Fibroblast of the aortic adventitia (primary cell): ENCODE measurements at regions not wholly inside any gene's neighbourhood (a gene's known extent, or its start where the extent isn't known, plus 50 kb on each side); places are given as distances from the start of the nearest gene placed in this dataset.

ENCODE experiments used
- DNase-seq: peaks from one replicate; pipeline ENCODE4 v3.0.0-alpha.2; 2010; ENCODE audit warnings: low read depth
- H3K4me3 ChIP-seq: 2 replicates; pipeline ENCODE4 v1.5.1; 2011; ENCODE audit warnings: low read depth, mild to moderate bottlenecking, control low read depth, low read length, moderate library complexity
- TF ChIP-seq, protein P1 (sequence below): IDR thresholded peaks from 2 replicates; pipeline ENCODE4 v1.5.1; 2011; ENCODE audit warnings: mild to moderate bottlenecking, low read length, control low read depth, inconsistent platforms; ENCODE audit not compliant: insufficient read depth

DNA sequence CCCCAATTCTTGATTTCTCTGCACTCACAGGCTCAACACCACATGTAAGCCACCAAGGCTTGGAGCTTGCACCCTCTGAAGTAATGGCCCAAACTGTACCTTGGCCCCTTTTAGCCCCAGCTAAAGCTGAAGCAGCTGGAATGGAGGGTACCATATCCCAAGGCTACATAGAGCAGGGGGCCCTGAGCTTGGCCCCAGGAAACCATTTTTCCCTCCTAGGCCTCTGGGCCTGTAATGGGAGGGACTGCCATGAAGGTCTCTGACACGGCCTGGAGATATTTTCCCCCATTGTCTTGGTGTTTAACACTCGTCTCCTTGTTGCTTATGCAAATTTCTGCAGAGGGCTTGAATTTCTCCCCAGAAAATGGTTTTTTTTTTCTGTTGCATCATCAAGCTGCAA is 69.7 kb downstream of the SKA1 start:
- TF ChIP-seq, protein P1, sequence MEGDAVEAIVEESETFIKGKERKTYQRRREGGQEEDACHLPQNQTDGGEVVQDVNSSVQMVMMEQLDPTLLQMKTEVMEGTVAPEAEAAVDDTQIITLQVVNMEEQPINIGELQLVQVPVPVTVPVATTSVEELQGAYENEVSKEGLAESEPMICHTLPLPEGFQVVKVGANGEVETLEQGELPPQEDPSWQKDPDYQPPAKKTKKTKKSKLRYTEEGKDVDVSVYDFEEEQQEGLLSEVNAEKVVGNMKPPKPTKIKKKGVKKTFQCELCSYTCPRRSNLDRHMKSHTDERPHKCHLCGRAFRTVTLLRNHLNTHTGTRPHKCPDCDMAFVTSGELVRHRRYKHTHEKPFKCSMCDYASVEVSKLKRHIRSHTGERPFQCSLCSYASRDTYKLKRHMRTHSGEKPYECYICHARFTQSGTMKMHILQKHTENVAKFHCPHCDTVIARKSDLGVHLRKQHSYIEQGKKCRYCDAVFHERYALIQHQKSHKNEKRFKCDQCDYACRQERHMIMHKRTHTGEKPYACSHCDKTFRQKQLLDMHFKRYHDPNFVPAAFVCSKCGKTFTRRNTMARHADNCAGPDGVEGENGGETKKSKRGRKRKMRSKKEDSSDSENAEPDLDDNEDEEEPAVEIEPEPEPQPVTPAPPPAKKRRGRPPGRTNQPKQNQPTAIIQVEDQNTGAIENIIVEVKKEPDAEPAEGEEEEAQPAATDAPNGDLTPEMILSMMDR, result no peak

DNA sequence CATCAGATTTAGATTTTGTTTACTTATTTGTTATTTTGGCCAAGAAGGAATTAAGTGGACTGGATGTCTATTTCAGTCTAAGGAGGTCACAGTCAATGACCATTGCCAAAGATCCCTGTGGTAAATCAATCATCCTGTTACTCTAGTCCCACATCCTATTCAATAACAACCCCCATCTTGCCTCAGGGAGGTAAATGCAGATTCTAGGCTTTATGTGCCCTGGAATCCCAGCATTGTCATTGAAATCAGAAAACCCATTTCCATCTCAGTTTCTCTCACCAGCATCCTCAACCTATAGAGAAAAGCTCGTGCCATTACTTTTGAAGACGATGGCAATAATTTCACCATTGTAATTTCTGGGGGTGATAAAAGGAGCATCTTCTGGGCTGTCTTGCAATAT is 71.8 kb downstream of the SKA1 start:
- no peak overlapping the region for H3K4me3 ChIP-seq
- TF ChIP-seq, protein P1, result no peak
- DNase-seq, result no peak

More for the DNA sequence above, 69.7 kb downstream of the SKA1 start:
- no peak overlapping the region for H3K4me3 ChIP-seq
- DNase-seq, result no peak

DNA sequence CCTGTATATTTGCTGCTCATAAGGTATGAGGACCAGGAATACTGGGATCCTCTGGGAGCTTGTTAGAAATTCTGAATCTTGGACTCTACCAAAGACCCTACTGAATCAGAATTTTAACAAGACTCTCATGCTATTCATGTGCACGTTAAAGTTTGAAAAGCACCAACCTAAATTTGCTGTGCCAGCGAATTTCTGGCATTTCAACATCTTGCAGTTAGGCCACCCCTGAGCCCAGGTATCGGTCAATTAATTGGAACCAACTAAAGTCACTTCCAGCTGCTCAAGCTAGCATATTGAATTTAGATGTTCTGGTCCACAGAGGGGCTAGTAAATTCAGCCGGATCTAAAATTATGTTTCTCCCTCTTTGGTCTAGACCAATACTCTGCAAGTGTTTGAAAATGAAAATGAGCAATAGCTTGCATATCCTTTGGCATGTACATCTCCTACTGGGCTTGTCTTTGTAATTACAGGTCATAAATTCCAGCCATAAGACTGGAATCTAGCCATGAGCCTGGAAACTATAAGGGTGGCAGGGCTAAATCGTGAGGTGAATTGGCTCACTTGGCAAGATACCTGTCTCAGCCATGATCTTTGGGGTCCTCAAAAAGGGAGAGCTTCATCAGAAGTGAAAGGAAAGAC is 72.4 kb downstream of the SKA1 start:
- DNase-seq, result no peak
- no peak overlapping the region for H3K4me3 ChIP-seq
- TF ChIP-seq, protein P1, result no peak

DNA sequence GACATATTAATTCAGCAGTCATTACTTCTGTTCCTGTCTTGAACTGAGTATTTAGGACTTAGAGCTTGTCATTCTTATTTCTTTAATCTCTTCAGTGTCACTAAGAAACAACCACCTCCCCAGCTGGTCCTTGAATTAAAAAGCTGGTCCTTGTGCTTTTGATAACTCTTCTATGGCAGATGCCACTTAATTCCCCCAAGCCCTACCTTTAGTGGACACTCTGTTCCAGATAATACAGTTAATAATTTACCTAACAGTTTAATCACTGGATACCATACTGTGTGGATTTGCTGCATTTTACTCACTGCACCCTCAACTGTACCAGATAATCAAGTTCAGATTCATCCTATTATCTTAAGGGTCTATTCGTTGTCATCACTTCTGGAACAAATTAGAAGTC is 73.1 kb downstream of the SKA1 start:
- TF ChIP-seq, protein P1, result no peak
- DNase-seq, result no peak
- no peak overlapping the region for H3K4me3 ChIP-seq

DNA sequence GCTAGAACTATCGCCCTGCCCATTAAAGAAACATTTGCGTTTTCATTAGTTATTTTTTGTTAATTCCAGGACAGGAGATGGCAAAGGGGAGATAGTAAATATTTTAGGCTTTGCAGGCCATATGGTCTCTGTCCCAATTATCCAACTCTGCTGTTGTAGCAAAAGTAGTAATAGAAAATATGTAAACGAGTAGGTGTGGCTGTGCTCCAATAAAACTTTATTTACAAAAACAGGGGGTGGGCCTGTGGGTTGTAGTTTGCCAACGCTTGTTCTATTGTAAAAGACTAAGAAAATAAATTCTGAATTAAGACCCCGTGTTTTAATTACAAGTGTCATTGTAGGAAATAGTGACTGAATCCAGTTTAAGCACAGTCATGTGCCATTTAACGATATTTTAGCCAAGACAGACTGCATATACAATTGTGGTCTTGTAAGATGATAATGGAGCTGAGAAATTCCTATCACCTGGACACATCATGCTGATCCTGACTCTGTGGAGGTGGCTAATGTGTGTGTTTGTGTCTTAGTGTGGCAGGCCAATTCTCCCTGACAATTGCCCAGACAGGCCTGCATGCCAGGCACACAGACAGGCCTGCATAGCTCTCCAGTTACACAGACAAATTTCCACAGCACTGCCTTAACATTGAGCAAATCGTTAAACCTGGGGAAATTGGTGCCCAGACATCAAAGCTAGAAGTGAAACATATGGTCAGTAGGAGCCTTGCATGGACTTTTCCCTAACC is 76.4 kb downstream of the SKA1 start:
- no peak for DNase-seq
- TF ChIP-seq, protein P1, result no peak
- no peak overlapping the region for H3K4me3 ChIP-seq

DNA sequence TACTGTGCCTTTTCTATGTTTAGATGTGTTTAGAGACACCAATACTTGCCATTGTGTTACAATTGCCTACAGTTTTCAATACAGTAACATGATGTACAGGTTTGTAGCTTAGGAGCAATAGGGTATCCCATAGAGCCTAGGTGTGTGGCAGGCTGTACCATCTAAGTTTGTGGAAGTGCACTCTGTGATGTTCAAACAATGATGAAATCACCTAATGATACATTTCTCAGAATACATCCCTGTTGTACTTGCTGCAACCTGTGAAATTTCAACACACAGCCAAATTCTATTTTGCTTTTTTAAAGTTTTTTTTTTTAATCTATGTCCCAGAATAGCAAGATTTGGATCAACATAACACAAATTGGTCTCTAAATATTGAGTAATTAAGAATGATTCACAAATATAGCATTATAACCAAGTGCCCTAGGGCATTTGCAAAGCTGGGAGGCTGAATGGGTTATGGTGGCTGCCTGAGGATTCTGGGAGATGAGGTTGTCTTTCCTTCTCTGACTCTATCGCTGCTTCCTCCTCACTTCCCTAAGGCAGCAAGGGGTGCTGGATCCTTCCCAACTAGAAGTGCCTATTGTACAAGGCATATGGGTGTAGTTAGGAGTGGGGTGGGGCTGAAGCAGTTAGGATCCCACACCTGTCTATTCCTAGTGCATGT is 78.3 kb downstream of the SKA1 start:
- TF ChIP-seq, protein P1, result no peak
- H3K4me3 ChIP-seq, result no peak overlapping the region
- DNase-seq, result no peak
